DMS 273 (cell line): ENCODE measurements at regions not wholly inside any gene's neighbourhood (a gene's known extent, or its start where the extent isn't known, plus 50 kb on each side); places are given as distances from the start of the nearest gene placed in this dataset.
A peak's percentile ranks its signal among the peaks of the same experiment; 100 is the strongest.

Experiments used
- DNase-seq: peaks from one replicate; lab custom pipeline; 2025; ENCODE audit not compliant: unreplicated experiment; lab: John Stamatoyannopoulos, UW

GRCh38 chr14:87073880-87074570 is 919.0 kb downstream of the GALC start:
- no peak for DNase-seq

- no peak for DNase-seq
Measured at GRCh38 chr14:87067591-87067990, 925.4 kb downstream of the GALC start.

- DNase-seq: no peak
Measured at GRCh38 chr14:87067061-87067460, 925.9 kb downstream of the GALC start.

GRCh38 chr14:87066221-87066817 is 926.7 kb downstream of the GALC start:
- DNase-seq: peak; percentile 28

- no peak for DNase-seq
Measured at GRCh38 chr14:87065366-87065765, 927.6 kb downstream of the GALC start.

- no peak for DNase-seq
Measured at GRCh38 chr14:87063181-87063580, 929.8 kb downstream of the GALC start.

- DNase-seq: no peak
Measured at GRCh38 chr14:87060405-87060804, 932.6 kb downstream of the GALC start.

- no peak for DNase-seq
Measured at GRCh38 chr14:87059060-87059839, 933.7 kb downstream of the GALC start.

- no peak for DNase-seq
Measured at GRCh38 chr14:87055007-87055406, 938.0 kb downstream of the GALC start.

- peak; percentile 58 for DNase-seq
Measured at GRCh38 chr14:87052646-87053225, 940.2 kb downstream of the GALC start.

GRCh38 chr14:87050421-87050820 is 942.6 kb downstream of the GALC start:
- no peak for DNase-seq

GRCh38 chr14:87049950-87050349 is 943.0 kb downstream of the GALC start:
- DNase-seq: peak; percentile 74

- no peak for DNase-seq
Measured at GRCh38 chr14:87046960-87047359, 946.0 kb downstream of the GALC start.

GRCh38 chr14:87045956-87046355 is 947.0 kb downstream of the GALC start:
- DNase-seq: no peak

GRCh38 chr14:87045246-87045645 is 947.7 kb downstream of the GALC start:
- no peak for DNase-seq

GRCh38 chr14:87044807-87045206 is 948.2 kb downstream of the GALC start:
- no peak for DNase-seq

- DNase-seq: no peak
Measured at GRCh38 chr14:87043667-87044200, 949.2 kb downstream of the GALC start.

- no peak for DNase-seq
Measured at GRCh38 chr14:87042354-87042753, 950.6 kb downstream of the GALC start.

GRCh38 chr14:87041290-87042020 is 951.5 kb downstream of the GALC start:
- DNase-seq: no peak

- DNase-seq: no peak
Measured at GRCh38 chr14:87034680-87035079, 958.3 kb downstream of the GALC start.

GRCh38 chr14:87030197-87030596 is 962.8 kb downstream of the GALC start:
- no peak for DNase-seq
